Stomach (tissue), 4 donors: ENCODE measurements at regions not wholly inside any gene's neighbourhood (a gene's known extent, or its start where the extent isn't known, plus 50 kb on each side); places are given as distances from the start of the nearest gene placed in this dataset.

ENCODE experiments used
- EP300 ChIP-seq: sonication (generic); formaldehyde crosslinking; IDR thresholded peaks from one replicate; pipeline ENCODE4 v1.6.1; 2017; ENCODE audit warnings: antibody characterized with exemption
- POLR2A ChIP-seq, 4 donors: fragments of 450-650 bp; IDR thresholded peaks; one replicate each; pipeline ENCODE4 v1.6.1; 2016; ENCODE audit warnings: antibody characterized with exemption in 4 of 4, control low read depth in 2 of 4, mild to moderate bottlenecking in 1 of 4, moderate library complexity in 1 of 4
- POLR2AphosphoS5 ChIP-seq, 3 donors: sonication (generic); formaldehyde crosslinking; IDR thresholded peaks; one replicate each; pipeline ENCODE4 v1.6.1; 2016; ENCODE audit warnings: antibody characterized with exemption in 3 of 3
- TF ChIP-seq, protein P1 (sequence below), 7 experiments: fragments of 450-650 bp in 4 of 7; fragments of 200-600 bp in 3 of 7; sonication (generic) in 3 of 7; IDR thresholded peaks; one replicate each; pipeline ENCODE4 v1.5.1; 2016 to 2019; ENCODE audit warnings: antibody characterized with exemption in 7 of 7, control low read depth in 2 of 7, mild to moderate bottlenecking in 1 of 7

DNA sequence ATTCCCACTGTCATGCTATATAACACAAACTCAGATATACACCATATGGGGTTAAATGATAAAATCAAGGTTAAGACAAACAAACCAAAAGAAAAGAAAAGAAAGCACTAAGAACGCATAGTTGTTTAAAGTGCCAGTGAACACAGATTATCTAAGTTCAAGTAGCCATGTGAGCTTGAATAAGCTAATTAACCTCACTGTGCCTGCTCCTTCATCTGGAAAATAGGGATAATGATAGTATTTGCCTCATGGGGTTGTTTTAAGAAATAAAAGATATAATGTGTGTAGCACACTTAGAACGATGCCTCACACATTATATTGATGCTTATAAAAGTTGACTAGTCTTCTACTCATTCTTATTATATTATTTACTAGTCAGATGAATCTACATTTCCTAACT is 72.6 kb upstream of the IL12A start:
- TF ChIP-seq, protein P1, sequence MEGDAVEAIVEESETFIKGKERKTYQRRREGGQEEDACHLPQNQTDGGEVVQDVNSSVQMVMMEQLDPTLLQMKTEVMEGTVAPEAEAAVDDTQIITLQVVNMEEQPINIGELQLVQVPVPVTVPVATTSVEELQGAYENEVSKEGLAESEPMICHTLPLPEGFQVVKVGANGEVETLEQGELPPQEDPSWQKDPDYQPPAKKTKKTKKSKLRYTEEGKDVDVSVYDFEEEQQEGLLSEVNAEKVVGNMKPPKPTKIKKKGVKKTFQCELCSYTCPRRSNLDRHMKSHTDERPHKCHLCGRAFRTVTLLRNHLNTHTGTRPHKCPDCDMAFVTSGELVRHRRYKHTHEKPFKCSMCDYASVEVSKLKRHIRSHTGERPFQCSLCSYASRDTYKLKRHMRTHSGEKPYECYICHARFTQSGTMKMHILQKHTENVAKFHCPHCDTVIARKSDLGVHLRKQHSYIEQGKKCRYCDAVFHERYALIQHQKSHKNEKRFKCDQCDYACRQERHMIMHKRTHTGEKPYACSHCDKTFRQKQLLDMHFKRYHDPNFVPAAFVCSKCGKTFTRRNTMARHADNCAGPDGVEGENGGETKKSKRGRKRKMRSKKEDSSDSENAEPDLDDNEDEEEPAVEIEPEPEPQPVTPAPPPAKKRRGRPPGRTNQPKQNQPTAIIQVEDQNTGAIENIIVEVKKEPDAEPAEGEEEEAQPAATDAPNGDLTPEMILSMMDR (IDR thresholded peaks at IDR 0.05): no peak
- TF ChIP-seq POLR2A (IDR thresholded peaks at IDR 0.05) (no peak), POLR2AphosphoS5 (IDR thresholded peaks at IDR 0.05) (no peak), EP300 (no peak)
